CD4-positive, alpha-beta memory T cell (primary cell): ENCODE measurements at regions not wholly inside any gene's neighbourhood (a gene's known extent, or its start where the extent isn't known, plus 50 kb on each side); places are given as distances from the start of the nearest gene placed in this dataset.

Source experiments
- CTCF ChIA-PET: fragments of 350-600 bp; sonication (Branson Sonifier 250); formaldehyde crosslinking; loops from one replicate; lab custom pipeline; 2021; ENCODE audit warnings: inconsistent platforms; ENCODE audit not compliant: partially characterized antibody; lab: Charles Lee
- POLR2A ChIA-PET: fragments of 350-600 bp; sonication (Branson Sonifier 250); formaldehyde crosslinking; loops from one replicate; lab custom pipeline; 2021; ENCODE audit not compliant: partially characterized antibody; lab: Charles Lee
- DNase-seq, 5 donors: peaks; one replicate each; pipeline versions ENCODE4 v3.0.0 to v3.0.0-alpha.2; 2020 to 2022; ENCODE audit warnings: mixed read lengths in 1 of 5
- H3K27ac ChIP-seq: one replicate; pipeline ENCODE4 v1.7.0; 2013; ENCODE audit warnings: low read depth, low read length
- H3K27me3 ChIP-seq: 2 replicates; pipeline ENCODE4 v1.7.0; 2013; ENCODE audit warnings: mild to moderate bottlenecking, low read length, moderate library complexity; ENCODE audit not compliant: insufficient read depth
- H3K36me3 ChIP-seq: 2 replicates; pipeline ENCODE4 v1.7.0; 2013; ENCODE audit warnings: mild to moderate bottlenecking, low read length, moderate library complexity; ENCODE audit not compliant: insufficient read depth
- H3K4me1 ChIP-seq: 2 replicates; pipeline ENCODE4 v1.7.0; 2013; ENCODE audit warnings: mild to moderate bottlenecking, low read length, moderate library complexity; ENCODE audit not compliant: insufficient read depth
- H3K4me3 ChIP-seq, 2 donors: one replicate each; pipeline ENCODE4 v1.7.0; 2013; ENCODE audit warnings: low read length in 2 of 2, mild to moderate bottlenecking in 1 of 2
- H3K9me3 ChIP-seq, 2 donors: one replicate each; pipeline ENCODE4 v1.7.0; 2013; ENCODE audit warnings: low read length in 2 of 2, control low read depth in 1 of 2; ENCODE audit not compliant: control insufficient read depth in 1 of 2
- H3K27ac Mint-ChIP-seq, 7 donors: one replicate each; pipeline ENCODE4 v1.8.0; 2020 to 2021; ENCODE audit warnings: mixed read lengths in 7 of 7, mild to moderate bottlenecking in 6 of 7, inconsistent platforms in 3 of 7, moderate library complexity in 3 of 7
- H3K27me3 Mint-ChIP-seq, 2 donors: one replicate each; pipeline ENCODE4 v1.8.0; 2020 to 2021; ENCODE audit warnings: mixed read lengths in 2 of 2
- H3K36me3 Mint-ChIP-seq, 2 donors: one replicate each; pipeline ENCODE4 v1.8.0; 2020 to 2021; ENCODE audit warnings: mixed read lengths in 2 of 2, inconsistent platforms in 1 of 2, mild to moderate bottlenecking in 1 of 2
- H3K4me1 Mint-ChIP-seq, 4 donors: one replicate each; pipeline ENCODE4 v1.8.0; 2020 to 2021; ENCODE audit warnings: mixed read lengths in 4 of 4, mild to moderate bottlenecking in 1 of 4
- H3K4me3 Mint-ChIP-seq, 8 donors: one replicate each; pipeline ENCODE4 v1.8.0; 2020 to 2021; ENCODE audit warnings: mixed read lengths in 8 of 8, mild to moderate bottlenecking in 7 of 8, moderate library complexity in 6 of 8, inconsistent platforms in 3 of 8
- H3K9me3 Mint-ChIP-seq, 8 donors: one replicate each; pipeline ENCODE4 v1.8.0; 2020 to 2021; ENCODE audit warnings: mixed read lengths in 8 of 8, mild to moderate bottlenecking in 5 of 8, inconsistent platforms in 3 of 8, moderate library complexity in 1 of 8
- intact Hi-C: fragments of 100-400 bp; cut with micrococcal nuclease; formaldehyde crosslinking; loops from one replicate; pipeline ENCODE4 v1.15.1; 2023

GRCh38 chr4:108375434-108375833 lies 206.7 kb upstream of the LEF1 start:
- ChIA-PET POLR2A (no interaction called here), CTCF (interaction anchor here (1.0 to 1.5 kb wide), 2 partner anchors 9 to 17 kb away, joined by 3 read pairs; no protein-coding TSS in a partner anchor)
- no peaks in the 10 kb centered on the region for H3K36me3 ChIP-seq
- peaks cover 0 to 3% (median 0%) of the 10 kb centered on the region in 8 donors for H3K9me3 Mint-ChIP-seq
- no peak overlapping the region for H3K27ac Mint-ChIP-seq
- H3K27ac ChIP-seq: no peak overlapping the region
- H3K4me3 Mint-ChIP-seq: no peak overlapping the region
- no peak overlapping the region for H3K4me3 ChIP-seq
- H3K27me3 ChIP-seq: no peaks in the 10 kb centered on the region
- H3K4me1 Mint-ChIP-seq: peaks cover 13 to 41% (median 21%) of the 10 kb centered on the region in 4 donors
- DNase-seq: no peak
- peaks cover 0 to 4% of the 10 kb centered on the region in 2 donors for H3K27me3 Mint-ChIP-seq
- no peaks in the 10 kb centered on the region for H3K9me3 ChIP-seq
- no peaks in the 10 kb centered on the region for H3K36me3 Mint-ChIP-seq
- H3K4me1 ChIP-seq: peaks cover 25% of the 10 kb centered on the region
- intact Hi-C loops: no loop called here

GRCh38 chr4:108372681-108373080 lies 203.9 kb upstream of the LEF1 start:
- Mint-ChIP-seq H3K9me3 (no peaks in the 10 kb centered on the region), H3K27me3 (peaks cover 0 to 4% of the 10 kb centered on the region in 2 donors), H3K27ac (peak overlapping the region; percentile 51 to 89 (median 83)), H3K4me1 (peaks cover 19 to 44% (median 28%) of the 10 kb centered on the region in 4 donors), H3K36me3 (no peaks in the 10 kb centered on the region), H3K4me3 (peak overlapping the region; percentile 50 to 84 (median 66))
- intact Hi-C loops: loop anchor here (5.0 kb wide), 1 partner anchor 95 kb away; no protein-coding TSS in a partner anchor
- no peaks in the 10 kb centered on the region for H3K9me3 ChIP-seq
- H3K4me3 ChIP-seq: peak overlapping the region in 1 of 2 donors; percentile 36
- H3K27me3 ChIP-seq: no peaks in the 10 kb centered on the region
- no peaks in the 10 kb centered on the region for H3K36me3 ChIP-seq
- CTCF ChIA-PET: interaction anchor here (0.8 to 1.7 kb wide), 4 partner anchors 12 to 44 kb away, joined by 3 to 6 read pairs (median 4); no protein-coding TSS in a partner anchor
- peaks cover 25% of the 10 kb centered on the region for H3K4me1 ChIP-seq
- POLR2A ChIA-PET: interaction anchor here (0.9 to 2.0 kb wide), 7 partner anchors 11 to 111 kb away, joined by 3 to 7 read pairs (median 4); no protein-coding TSS in a partner anchor
- H3K27ac ChIP-seq: no peak overlapping the region
- DNase-seq: peak; percentile 36 to 53 (median 46)

- intact Hi-C loops: loop anchor here (5.0 kb wide), 1 partner anchor 96 kb away; no protein-coding TSS in a partner anchor
- no peak for DNase-seq
- ChIA-PET CTCF (interaction anchor here (0.9 to 1.7 kb wide), 3 partner anchors 20 to 106 kb away, joined by 3 to 5 read pairs (median 3); no protein-coding TSS in a partner anchor), POLR2A (interaction anchor here (1.3 to 2.0 kb wide), 3 partner anchors 9 to 15 kb away, joined by 3 to 7 read pairs (median 6); no protein-coding TSS in a partner anchor)
- H3K4me3 ChIP-seq: no peak overlapping the region
- no peaks in the 10 kb centered on the region for H3K36me3 Mint-ChIP-seq
- peak overlapping the region in 3 of 8 donors; percentile 51 to 60 (median 53) for H3K4me3 Mint-ChIP-seq
- no peaks in the 10 kb centered on the region for H3K9me3 Mint-ChIP-seq
- H3K9me3 ChIP-seq: no peaks in the 10 kb centered on the region
- H3K27ac ChIP-seq: no peak overlapping the region
- peaks cover 19 to 44% (median 28%) of the 10 kb centered on the region in 4 donors for H3K4me1 Mint-ChIP-seq
- H3K27me3 ChIP-seq: no peaks in the 10 kb centered on the region
- H3K36me3 ChIP-seq: no peaks in the 10 kb centered on the region
- no peak overlapping the region for H3K27ac Mint-ChIP-seq
- peaks cover 0 to 4% of the 10 kb centered on the region in 2 donors for H3K27me3 Mint-ChIP-seq
- H3K4me1 ChIP-seq: peaks cover 25% of the 10 kb centered on the region
Measured at GRCh38 chr4:108371282-108371681, 202.6 kb upstream of the LEF1 start.

GRCh38 chr4:108370291-108371141 lies 201.8 kb upstream of the LEF1 start:
- Mint-ChIP-seq H3K4me1 (peaks cover 19 to 44% (median 29%) of the 10 kb centered on the region in 4 donors), H3K36me3 (no peaks in the 10 kb centered on the region), H3K27ac (peak overlapping the region in 2 of 7 donors; percentile 3 to 6), H3K4me3 (peak overlapping the region; percentile 21 to 71 (median 63)), H3K9me3 (no peaks in the 10 kb centered on the region), H3K27me3 (peaks cover 0 to 5% of the 10 kb centered on the region in 2 donors)
- Histone ChIP-seq H3K4me1 (peaks cover 25% of the 10 kb centered on the region), H3K9me3 (no peaks in the 10 kb centered on the region), H3K27ac (no peak overlapping the region), H3K27me3 (no peaks in the 10 kb centered on the region), H3K4me3 (no peak overlapping the region), H3K36me3 (no peaks in the 10 kb centered on the region)
- DNase-seq: peak in 1 of 5 donors; percentile 25
- intact Hi-C loops: loop anchor here (5.0 kb wide), 1 partner anchor 97 kb away; no protein-coding TSS in a partner anchor
- POLR2A ChIA-PET: interaction anchor here (1.5 to 2.0 kb wide), 2 partner anchors 10 to 15 kb away, joined by 3 to 7 read pairs; no protein-coding TSS in a partner anchor
- CTCF ChIA-PET: interaction anchor here (0.9 to 1.1 kb wide), 2 partner anchors 21 to 107 kb away, joined by 3 read pairs; no protein-coding TSS in a partner anchor

- H3K9me3 ChIP-seq: no peaks in the 10 kb centered on the region
- Mint-ChIP-seq H3K27ac (no peak overlapping the region), H3K36me3 (no peaks in the 10 kb centered on the region), H3K4me1 (peaks cover 19 to 44% (median 29%) of the 10 kb centered on the region in 4 donors), H3K27me3 (peaks cover 0 to 5% of the 10 kb centered on the region in 2 donors), H3K9me3 (no peaks in the 10 kb centered on the region), H3K4me3 (no peak overlapping the region)
- intact Hi-C loops: no loop called here
- POLR2A ChIA-PET: interaction anchor here (1.0 to 1.3 kb wide), 3 partner anchors 7 to 27 kb away, joined by 3 to 5 read pairs (median 4); no protein-coding TSS in a partner anchor
- no peak for DNase-seq
- H3K27ac ChIP-seq: no peak overlapping the region
- peaks cover 25% of the 10 kb centered on the region for H3K4me1 ChIP-seq
- no peaks in the 10 kb centered on the region for H3K27me3 ChIP-seq
- no peak overlapping the region for H3K4me3 ChIP-seq
- H3K36me3 ChIP-seq: no peaks in the 10 kb centered on the region
- CTCF ChIA-PET: interaction anchor here (0.9 kb wide), 1 partner anchor 8 kb away, joined by 3 read pairs; no protein-coding TSS in a partner anchor
Measured at GRCh38 chr4:108369035-108369655, 200.4 kb upstream of the LEF1 start.

GRCh38 chr4:108367751-108368150 lies 199.0 kb upstream of the LEF1 start:
- ChIA-PET CTCF (interaction anchor here (0.6 kb wide), 1 partner anchor 120 kb away, joined by 3 read pairs; no protein-coding TSS in a partner anchor), POLR2A (interaction anchor here (1.8 kb wide), 1 partner anchor 12 kb away, joined by 8 read pairs; no protein-coding TSS in a partner anchor)
- peaks cover 12 to 32% (median 20%) of the 10 kb centered on the region in 4 donors for H3K4me1 Mint-ChIP-seq
- Histone ChIP-seq H3K4me3 (no peak overlapping the region), H3K27me3 (no peaks in the 10 kb centered on the region), H3K27ac (no peak overlapping the region), H3K9me3 (no peaks in the 10 kb centered on the region), H3K36me3 (no peaks in the 10 kb centered on the region), H3K4me1 (peaks cover 16% of the 10 kb centered on the region)
- H3K36me3 Mint-ChIP-seq: no peaks in the 10 kb centered on the region
- H3K27me3 Mint-ChIP-seq: peaks cover 0 to 5% of the 10 kb centered on the region in 2 donors
- no peaks in the 10 kb centered on the region for H3K9me3 Mint-ChIP-seq
- H3K4me3 Mint-ChIP-seq: no peak overlapping the region
- DNase-seq: no peak
- no peak overlapping the region for H3K27ac Mint-ChIP-seq
- intact Hi-C loops: no loop called here
